COLO668 (cell line): ENCODE measurements at regions not wholly inside any gene's neighbourhood (a gene's known extent, or its start where the extent isn't known, plus 50 kb on each side); places are given as distances from the start of the nearest gene placed in this dataset.
A peak's percentile ranks its signal among the peaks of the same experiment; 100 is the strongest.
"Not testable (repeated sequence)": the region's sequence is repeated elsewhere in the genome, so short reads cannot be mapped to it uniquely, and the experiment has no call there.

Source experiments
- DNase-seq: peaks from one replicate; lab custom pipeline; 2025; ENCODE audit not compliant: unreplicated experiment; lab: John Stamatoyannopoulos, UW

- DNase-seq: no peak
These were observed 96.6 kb upstream of the PCED1B start for GRCh38 chr12:46982629-46983392.

GRCh38 chr12:46983393-46983793 is 96.0 kb upstream of the PCED1B start:
- no peak for DNase-seq

- peak; percentile 8 for DNase-seq
These were observed 95.2 kb upstream of the PCED1B start for GRCh38 chr12:46983959-46984841.

- DNase-seq: no peak
These were observed 93.6 kb upstream of the PCED1B start for GRCh38 chr12:46985816-46986215.

- not testable (repeated sequence) for DNase-seq
These were observed 91.3 kb upstream of the PCED1B start for GRCh38 chr12:46988122-46988521.

GRCh38 chr12:46990211-46990610 is 89.2 kb upstream of the PCED1B start:
- no peak for DNase-seq

GRCh38 chr12:46992051-46992450 is 87.4 kb upstream of the PCED1B start:
- DNase-seq: not testable (repeated sequence)

- DNase-seq: no peak
These were observed 80.5 kb upstream of the PCED1B start for GRCh38 chr12:46998811-46999368.

GRCh38 chr12:47004634-47005033 is 74.8 kb upstream of the PCED1B start:
- no peak for DNase-seq

GRCh38 chr12:47007048-47007447 is 72.4 kb upstream of the PCED1B start:
- DNase-seq: no peak

- no peak for DNase-seq
These were observed 66.9 kb upstream of the PCED1B start for GRCh38 chr12:47012552-47012951.

- DNase-seq: no peak
These were observed 64.9 kb upstream of the PCED1B start for GRCh38 chr12:47014474-47014873.

GRCh38 chr12:47015381-47015780 is 64.0 kb upstream of the PCED1B start:
- DNase-seq: no peak

- no peak for DNase-seq
These were observed 62.2 kb upstream of the PCED1B start for GRCh38 chr12:47017041-47017713.

GRCh38 chr12:47017901-47018475 is 61.4 kb upstream of the PCED1B start:
- no peak for DNase-seq

GRCh38 chr12:47020211-47020821 is 59.1 kb upstream of the PCED1B start:
- no peak for DNase-seq

- peak; percentile 2 for DNase-seq
These were observed 58.1 kb upstream of the PCED1B start for GRCh38 chr12:47021298-47021697.

- no peak for DNase-seq
These were observed 57.1 kb upstream of the PCED1B start for GRCh38 chr12:47022296-47022695.

GRCh38 chr12:47023311-47023710 is 56.1 kb upstream of the PCED1B start:
- DNase-seq: no peak

GRCh38 chr12:47023953-47024352 is 55.5 kb upstream of the PCED1B start:
- no peak for DNase-seq
